ENCODE measurements at regions not wholly inside any gene's neighbourhood (a gene's known extent, or its start where the extent isn't known, plus 50 kb on each side); places are given as distances from the start of the nearest gene placed in this dataset.

- TF ChIP-seq POLR2AphosphoS5 (IDR thresholded peaks at IDR 0.05; ENCODE audit: low read depth, low read length) (no peak), EP300 (IDR thresholded peaks at IDR 0.05; ENCODE audit: borderline replicate concordance in 1 of 2, low read depth in 1 of 2, low read length in 1 of 2) (peak in 1 of 2 experiments; percentile 65; a peak in 2 of 4 replicates), CTCF (IDR thresholded peaks at IDR 0.05) (no peak), EZH2phosphoT487 (IDR thresholded peaks at IDR 0.05; ENCODE audit: borderline replicate concordance, low read depth) (no peak), YY1 (IDR thresholded peaks at IDR 0.05; ENCODE audit: low read depth) (no peak), REST (IDR thresholded peaks at IDR 0.05; ENCODE audit: low read depth, low read length) (no peak), RAD21 (IDR thresholded peaks at IDR 0.05; ENCODE audit: low read length) (no peak)
These were observed 448.7 kb upstream of the JARID2 start for GRCh38 chr6:14796974-14797762.

Data from SK-N-SH (cell line).